CD8-positive, alpha-beta memory T cell (primary cell): ENCODE measurements at regions not wholly inside any gene's neighbourhood (a gene's known extent, or its start where the extent isn't known, plus 50 kb on each side); places are given as distances from the start of the nearest gene placed in this dataset.
A peak's percentile ranks its signal among the peaks of the same experiment; 100 is the strongest.
"Not testable (repeated sequence)": the region's sequence is repeated elsewhere in the genome, so short reads cannot be mapped to it uniquely, and the experiment has no call there.

Experiments
- CTCF ChIA-PET: fragments of 350-600 bp; sonication (Branson Sonifier 250); formaldehyde crosslinking; loops from one replicate; lab custom pipeline; 2021; ENCODE audit warnings: antibody characterized with exemption; lab: Charles Lee
- POLR2A ChIA-PET: fragments of 350-600 bp; sonication (Branson Sonifier 250); formaldehyde crosslinking; loops from one replicate; lab custom pipeline; 2021; ENCODE audit warnings: antibody characterized with exemption; lab: Charles Lee
- DNase-seq, 5 donors: peaks; one replicate each; pipeline versions ENCODE4 v3.0.0 to v3.0.0-alpha.2; 2020 to 2022; ENCODE audit warnings: mixed read lengths in 1 of 5
- H3K27ac ChIP-seq: one replicate; pipeline ENCODE4 v1.7.0; 2013; ENCODE audit warnings: low read depth, mild to moderate bottlenecking, low read length, moderate library complexity
- H3K27me3 ChIP-seq: 2 replicates; pipeline ENCODE4 v1.7.0; 2013; ENCODE audit warnings: low read length, mild to moderate bottlenecking; ENCODE audit not compliant: insufficient read depth, poor library complexity, severe bottlenecking
- H3K36me3 ChIP-seq: 2 replicates; pipeline ENCODE4 v1.7.0; 2013; ENCODE audit warnings: mild to moderate bottlenecking, low read length, moderate library complexity; ENCODE audit not compliant: insufficient read depth
- H3K4me1 ChIP-seq: 2 replicates; pipeline ENCODE4 v1.7.0; 2013; ENCODE audit warnings: mild to moderate bottlenecking, low read length, moderate library complexity; ENCODE audit not compliant: insufficient read depth
- H3K4me3 ChIP-seq: 2 replicates; pipeline ENCODE4 v1.7.0; 2013; ENCODE audit warnings: mild to moderate bottlenecking, low read length
- H3K9me3 ChIP-seq: 2 replicates; pipeline ENCODE4 v1.7.0; 2013; ENCODE audit warnings: mild to moderate bottlenecking, low read length
- H3K27ac Mint-ChIP-seq, 8 donors: one replicate each; pipeline ENCODE4 v1.8.0; 2020 to 2021; ENCODE audit warnings: mixed read lengths in 8 of 8, mild to moderate bottlenecking in 6 of 8, inconsistent platforms in 3 of 8, moderate library complexity in 3 of 8
- H3K27me3 Mint-ChIP-seq, 2 donors: one replicate each; pipeline ENCODE4 v1.8.0; 2020 to 2021; ENCODE audit warnings: mixed read lengths in 2 of 2, mild to moderate bottlenecking in 1 of 2, moderate library complexity in 1 of 2
- H3K36me3 Mint-ChIP-seq, 3 donors: one replicate each; pipeline ENCODE4 v1.8.0; 2020 to 2021; ENCODE audit warnings: mixed read lengths in 3 of 3, inconsistent platforms in 1 of 3, mild to moderate bottlenecking in 1 of 3
- H3K4me1 Mint-ChIP-seq, 3 donors: one replicate each; pipeline ENCODE4 v1.8.0; 2020 to 2021; ENCODE audit warnings: mixed read lengths in 3 of 3, inconsistent platforms in 1 of 3, mild to moderate bottlenecking in 1 of 3
- H3K4me3 Mint-ChIP-seq, 7 donors: one replicate each; pipeline ENCODE4 v1.8.0; 2020 to 2021; ENCODE audit warnings: mixed read lengths in 7 of 7, mild to moderate bottlenecking in 6 of 7, moderate library complexity in 4 of 7, inconsistent platforms in 2 of 7
- H3K9me3 Mint-ChIP-seq, 5 donors: one replicate each; pipeline ENCODE4 v1.8.0; 2020 to 2022; ENCODE audit warnings: mixed read lengths in 5 of 5, mild to moderate bottlenecking in 3 of 5, moderate library complexity in 2 of 5, inconsistent platforms in 1 of 5

DNA sequence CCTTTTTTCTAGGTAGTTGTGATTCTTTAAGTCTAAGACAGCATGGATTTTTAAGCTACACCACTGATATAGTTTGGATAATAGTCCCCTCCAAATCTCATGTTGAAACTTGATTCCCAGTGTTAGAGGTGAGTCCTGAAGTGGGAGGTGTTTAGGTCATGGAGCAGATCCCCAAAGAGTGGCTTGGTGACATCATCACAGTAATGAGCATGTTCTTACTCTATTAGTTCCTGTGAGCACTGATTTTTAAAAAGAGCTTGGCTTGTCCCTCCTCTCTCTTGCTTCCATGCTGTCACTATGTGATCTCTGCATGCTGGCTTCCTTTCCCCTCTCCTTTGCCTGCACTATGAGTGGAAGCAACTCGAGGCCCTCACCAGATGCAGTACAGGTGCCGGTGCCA lies 115.5 kb downstream of the LEPR start:
- peaks cover 5 to 19% (median 11%) of the 10 kb centered on the region in 5 donors for H3K9me3 Mint-ChIP-seq
- Histone ChIP-seq H3K4me3 (no peak overlapping the region), H3K4me1 (no peaks in the 10 kb centered on the region), H3K27me3 (no peaks in the 10 kb centered on the region), H3K36me3 (no peaks in the 10 kb centered on the region), H3K9me3 (no peaks in the 10 kb centered on the region), H3K27ac (no peak overlapping the region)
- H3K4me1 Mint-ChIP-seq: no peaks in the 10 kb centered on the region
- peaks cover 0 to 1% (median 0%) of the 10 kb centered on the region in 3 donors for H3K36me3 Mint-ChIP-seq
- POLR2A ChIA-PET: no interaction called here
- DNase-seq: no peak
- H3K27ac Mint-ChIP-seq: no peak overlapping the region
- H3K4me3 Mint-ChIP-seq: no peak overlapping the region
- peaks cover 3 to 4% of the 10 kb centered on the region in 2 donors for H3K27me3 Mint-ChIP-seq
- CTCF ChIA-PET: no interaction called here

GRCh38 chr1:65538086-65538485 lies 117.6 kb downstream of the LEPR start:
- no peak for DNase-seq
- Mint-ChIP-seq H3K36me3 (peaks cover 0 to 5% (median 0%) of the 10 kb centered on the region in 3 donors), H3K27me3 (peaks cover 0 to 3% of the 10 kb centered on the region in 2 donors), H3K4me3 (no peak overlapping the region), H3K4me1 (no peaks in the 10 kb centered on the region), H3K27ac (no peak overlapping the region), H3K9me3 (peaks cover 2 to 10% (median 7%) of the 10 kb centered on the region in 5 donors)
- no peaks in the 10 kb centered on the region for H3K9me3 ChIP-seq
- no peaks in the 10 kb centered on the region for H3K27me3 ChIP-seq
- ChIA-PET CTCF (no interaction called here), POLR2A (no interaction called here)
- no peaks in the 10 kb centered on the region for H3K4me1 ChIP-seq
- peak overlapping the region; percentile 59 for H3K27ac ChIP-seq
- no peaks in the 10 kb centered on the region for H3K36me3 ChIP-seq
- H3K4me3 ChIP-seq: no peak overlapping the region

- Histone ChIP-seq H3K27ac (peak overlapping the region; percentile 59), H3K36me3 (no peaks in the 10 kb centered on the region), H3K4me3 (no peak overlapping the region), H3K27me3 (no peaks in the 10 kb centered on the region), H3K9me3 (no peaks in the 10 kb centered on the region), H3K4me1 (no peaks in the 10 kb centered on the region)
- no peak for DNase-seq
- POLR2A ChIA-PET: no interaction called here
- Mint-ChIP-seq H3K36me3 (peaks cover 0 to 5% (median 0%) of the 10 kb centered on the region in 3 donors), H3K27me3 (peaks cover 0 to 3% of the 10 kb centered on the region in 2 donors), H3K27ac (no peak overlapping the region), H3K9me3 (peaks cover 3 to 16% (median 5%) of the 10 kb centered on the region in 5 donors), H3K4me3 (no peak overlapping the region), H3K4me1 (no peaks in the 10 kb centered on the region)
- CTCF ChIA-PET: no interaction called here
Measured at GRCh38 chr1:65538664-65539063, 118.2 kb downstream of the LEPR start.

DNA sequence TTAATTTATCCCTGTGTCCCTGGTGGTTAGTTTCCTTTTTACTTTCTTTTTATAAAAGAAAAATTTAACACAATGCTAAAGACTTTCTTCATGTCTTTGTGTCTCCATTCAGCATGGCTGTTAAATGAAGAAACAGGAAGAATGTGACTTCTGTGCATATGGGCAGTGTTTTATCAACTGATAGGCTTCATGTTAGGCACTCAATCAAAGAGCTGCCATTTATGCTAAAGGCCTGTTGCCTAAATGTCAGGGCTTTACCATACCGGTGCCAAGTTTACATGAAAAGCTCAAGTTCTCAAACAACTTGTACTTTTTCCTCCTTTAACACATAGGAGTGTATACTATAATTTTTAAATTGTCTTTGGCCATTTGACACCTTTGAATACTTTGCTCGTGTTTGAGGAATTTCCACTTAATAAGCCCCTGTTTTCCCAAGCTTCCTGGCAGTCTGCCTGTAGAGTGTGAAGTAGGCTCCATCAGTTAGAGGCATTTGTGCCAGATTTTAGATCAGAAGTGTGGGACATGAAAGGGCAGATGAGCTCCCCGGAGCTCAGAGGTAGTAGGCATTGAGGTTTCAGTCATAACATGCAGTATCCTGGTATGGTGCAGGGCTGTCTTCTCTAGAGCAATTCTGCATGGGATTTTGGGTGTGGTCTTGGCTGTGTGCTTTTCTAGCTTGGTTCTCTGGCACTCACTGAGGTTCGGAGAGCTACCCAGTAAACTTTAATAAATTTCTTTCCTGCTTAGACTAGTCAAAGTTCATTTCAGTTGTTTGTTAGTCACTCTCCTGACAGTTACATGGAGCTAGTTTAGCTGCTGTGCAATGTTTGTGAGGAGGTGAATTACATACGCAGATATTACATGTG lies 119.0 kb downstream of the LEPR start:
- Histone ChIP-seq H3K36me3 (no peaks in the 10 kb centered on the region), H3K27ac (peak overlapping the region; percentile 59), H3K4me3 (no peak overlapping the region), H3K4me1 (no peaks in the 10 kb centered on the region), H3K27me3 (no peaks in the 10 kb centered on the region), H3K9me3 (no peaks in the 10 kb centered on the region)
- CTCF ChIA-PET: no interaction called here
- Mint-ChIP-seq H3K4me3 (no peak overlapping the region), H3K27me3 (peaks cover 0 to 3% of the 10 kb centered on the region in 2 donors), H3K27ac (no peak overlapping the region), H3K36me3 (peaks cover 0 to 5% (median 0%) of the 10 kb centered on the region in 3 donors), H3K4me1 (no peaks in the 10 kb centered on the region), H3K9me3 (peaks cover 0 to 24% (median 11%) of the 10 kb centered on the region in 5 donors)
- DNase-seq: no peak
- POLR2A ChIA-PET: no interaction called here

- no peak overlapping the region for H3K27ac ChIP-seq
- Mint-ChIP-seq H3K4me3 (no peak overlapping the region), H3K27me3 (peaks cover 2 to 3% of the 10 kb centered on the region in 2 donors), H3K9me3 (peaks cover 0 to 26% (median 15%) of the 10 kb centered on the region in 5 donors), H3K4me1 (no peaks in the 10 kb centered on the region), H3K36me3 (peaks cover 0 to 5% (median 0%) of the 10 kb centered on the region in 3 donors), H3K27ac (no peak overlapping the region)
- no peak overlapping the region for H3K4me3 ChIP-seq
- ChIA-PET CTCF (no interaction called here), POLR2A (no interaction called here)
- no peaks in the 10 kb centered on the region for H3K36me3 ChIP-seq
- H3K4me1 ChIP-seq: no peaks in the 10 kb centered on the region
- H3K9me3 ChIP-seq: no peaks in the 10 kb centered on the region
- H3K27me3 ChIP-seq: no peaks in the 10 kb centered on the region
- DNase-seq: no peak
Measured at GRCh38 chr1:65541161-65541560, 120.7 kb downstream of the LEPR start.

DNA sequence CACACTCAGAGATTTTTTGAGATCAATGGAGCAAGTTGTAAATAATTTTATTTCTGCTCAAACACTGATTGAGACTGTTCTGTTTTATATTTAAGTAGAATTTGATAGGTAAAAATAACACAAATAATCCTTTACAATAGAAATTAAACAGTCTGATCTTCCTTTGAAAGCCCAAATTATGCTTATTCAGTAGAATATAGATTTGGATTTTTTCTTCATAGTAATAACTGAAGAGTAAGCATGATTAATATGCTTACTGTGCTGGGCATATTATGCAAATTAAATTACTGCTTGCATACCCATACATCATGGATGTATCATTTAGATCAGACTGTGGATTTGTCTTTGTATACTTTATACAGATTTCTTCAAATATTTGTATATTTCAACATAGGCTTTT lies 121.4 kb downstream of the LEPR start:
- Mint-ChIP-seq H3K27ac (no peak overlapping the region), H3K27me3 (peaks cover 2 to 3% of the 10 kb centered on the region in 2 donors), H3K4me1 (no peaks in the 10 kb centered on the region), H3K4me3 (no peak overlapping the region), H3K36me3 (peaks cover 0 to 5% (median 0%) of the 10 kb centered on the region in 3 donors), H3K9me3 (peaks cover 0 to 30% (median 15%) of the 10 kb centered on the region in 5 donors)
- no peaks in the 10 kb centered on the region for H3K9me3 ChIP-seq
- POLR2A ChIA-PET: no interaction called here
- CTCF ChIA-PET: no interaction called here
- no peak for DNase-seq
- H3K27me3 ChIP-seq: no peaks in the 10 kb centered on the region
- no peak overlapping the region for H3K4me3 ChIP-seq
- no peaks in the 10 kb centered on the region for H3K4me1 ChIP-seq
- no peak overlapping the region for H3K27ac ChIP-seq
- H3K36me3 ChIP-seq: no peaks in the 10 kb centered on the region

DNA sequence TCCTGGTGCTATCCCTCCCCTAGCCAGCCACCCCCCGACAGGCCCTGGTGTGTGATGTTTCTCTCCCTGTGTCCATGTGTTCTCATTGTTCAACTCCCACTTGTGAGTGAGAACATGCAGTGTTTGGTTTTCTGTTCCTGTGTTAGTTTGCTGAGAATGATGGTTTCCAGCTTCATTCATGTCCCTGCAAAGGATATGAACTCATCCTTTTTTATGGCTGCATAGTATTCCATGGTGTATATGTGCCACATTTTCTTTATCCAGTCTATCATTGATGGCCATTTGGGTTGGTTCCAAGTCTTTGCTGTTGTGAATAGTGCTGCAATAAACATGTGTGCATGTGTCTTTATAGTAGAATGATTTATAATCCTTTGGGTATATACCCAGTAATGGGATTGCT lies 122.1 kb downstream of the LEPR start:
- peaks cover 0 to 30% (median 15%) of the 10 kb centered on the region in 5 donors for H3K9me3 Mint-ChIP-seq
- peak overlapping the region in 1 of 8 donors; percentile 21 for H3K27ac Mint-ChIP-seq
- H3K4me3 Mint-ChIP-seq, H3K9me3 ChIP-seq, H3K4me1 Mint-ChIP-seq, H3K27me3 ChIP-seq, H3K27me3 Mint-ChIP-seq, H3K27ac ChIP-seq, CTCF ChIA-PET, H3K36me3 ChIP-seq, H3K4me3 ChIP-seq, POLR2A ChIA-PET, DNase-seq, H3K4me1 ChIP-seq, H3K36me3 Mint-ChIP-seq: not testable (repeated sequence)

GRCh38 chr1:65550306-65551010 lies 130.0 kb downstream of the LEPR start:
- DNase-seq, H3K27me3 ChIP-seq, H3K4me1 Mint-ChIP-seq, POLR2A ChIA-PET, H3K4me3 ChIP-seq, CTCF ChIA-PET, H3K36me3 ChIP-seq, H3K4me1 ChIP-seq, H3K27ac Mint-ChIP-seq, H3K27ac ChIP-seq, H3K4me3 Mint-ChIP-seq, H3K9me3 ChIP-seq, H3K27me3 Mint-ChIP-seq: not testable (repeated sequence)
- Mint-ChIP-seq H3K9me3 (peaks cover 11 to 58% (median 43%) of the 10 kb centered on the region in 5 donors), H3K36me3 (peaks cover 3 to 18% (median 4%) of the 10 kb centered on the region in 3 donors)
